ENCODE measurements at regions not wholly inside any gene's neighbourhood (a gene's known extent, or its start where the extent isn't known, plus 50 kb on each side); places are given as distances from the start of the nearest gene placed in this dataset.
A peak's percentile ranks its signal among the peaks of the same experiment; 100 is the strongest.

DNA sequence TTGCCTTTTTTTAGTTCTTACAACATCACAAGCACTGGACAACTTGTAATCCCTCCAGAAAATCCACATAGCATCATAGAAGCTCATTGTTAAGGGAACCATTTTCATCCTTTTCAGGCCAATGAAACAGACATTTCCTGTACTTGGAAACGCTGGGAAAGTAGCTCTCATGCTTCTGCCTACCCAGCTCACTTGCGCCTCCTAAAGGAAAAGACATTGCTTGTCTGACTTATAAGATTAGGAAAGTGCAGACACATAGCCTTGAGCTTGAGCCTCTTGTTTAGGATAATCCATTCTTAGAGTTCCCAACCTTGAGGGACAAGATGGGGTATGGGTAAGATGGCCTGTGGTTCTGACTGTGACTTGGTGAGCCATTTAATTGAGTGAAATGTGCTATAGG, 589.5 kb downstream of the NOVA1 start:
- peak; percentile 21 to 68 for DNase-seq (ENCODE audit: low read depth in 2 of 2)

DNA sequence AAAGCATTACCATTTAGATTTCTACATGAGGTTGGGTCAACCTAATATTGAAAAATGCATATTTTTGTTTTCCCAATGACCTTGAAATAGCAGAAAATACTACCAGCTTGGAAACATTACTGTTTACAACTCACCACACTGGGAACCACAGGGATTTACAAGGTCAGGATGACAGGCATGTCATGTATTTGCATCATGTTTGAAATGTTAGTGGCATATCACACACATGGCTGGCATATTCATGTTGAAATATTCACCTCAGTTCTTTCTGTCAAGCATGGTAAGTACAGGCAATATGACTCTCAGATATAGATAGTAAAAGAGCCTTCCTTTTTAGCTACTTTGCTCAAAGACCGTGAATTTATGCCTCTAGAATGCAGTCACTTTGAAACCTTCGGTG, 593.5 kb downstream of the NOVA1 start:
- no peak for DNase-seq (ENCODE audit: low read depth in 2 of 2)

DNA sequence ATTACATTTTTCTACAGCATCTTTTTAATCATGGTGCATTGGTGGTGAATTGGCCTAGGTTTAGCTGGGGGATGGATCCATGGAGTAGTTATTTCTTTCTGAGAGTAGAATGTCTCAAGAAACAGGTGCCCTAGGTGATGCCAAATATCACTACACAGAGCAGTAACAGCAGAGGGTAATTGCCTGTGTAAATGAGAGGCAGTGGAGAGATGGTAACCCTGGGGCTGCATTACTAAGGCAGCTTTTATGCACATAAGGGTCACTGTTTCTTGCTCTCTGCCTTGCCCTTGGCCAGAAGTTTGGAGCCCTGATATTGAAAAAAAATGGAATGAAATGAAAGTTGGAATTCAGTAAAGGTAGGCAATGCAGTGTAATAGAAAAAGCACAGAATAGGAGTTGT, 604.0 kb downstream of the NOVA1 start:
- DNase-seq (ENCODE audit: low read depth in 2 of 2) = no peak

DNA sequence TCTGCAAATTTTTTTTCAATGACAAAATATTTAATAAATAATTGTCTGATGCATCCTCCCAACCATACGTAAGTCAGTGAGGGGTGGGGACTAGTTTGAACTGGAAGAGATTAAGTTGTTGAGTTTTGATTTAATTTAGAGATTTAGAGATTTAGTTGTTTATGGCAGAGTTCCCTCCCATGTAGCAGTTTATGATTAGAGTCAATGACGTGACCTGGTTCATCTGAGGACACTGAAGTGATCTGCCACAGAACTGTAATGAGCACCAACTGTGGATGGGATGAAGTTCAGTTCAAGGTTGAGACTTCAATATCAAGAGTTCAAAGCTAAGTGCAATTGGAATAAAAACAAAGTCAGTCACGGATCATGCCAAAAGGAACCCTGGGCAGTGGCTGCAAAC, 609.3 kb downstream of the NOVA1 start:
- DNase-seq (ENCODE audit: low read depth in 2 of 2) = no peak

DNA sequence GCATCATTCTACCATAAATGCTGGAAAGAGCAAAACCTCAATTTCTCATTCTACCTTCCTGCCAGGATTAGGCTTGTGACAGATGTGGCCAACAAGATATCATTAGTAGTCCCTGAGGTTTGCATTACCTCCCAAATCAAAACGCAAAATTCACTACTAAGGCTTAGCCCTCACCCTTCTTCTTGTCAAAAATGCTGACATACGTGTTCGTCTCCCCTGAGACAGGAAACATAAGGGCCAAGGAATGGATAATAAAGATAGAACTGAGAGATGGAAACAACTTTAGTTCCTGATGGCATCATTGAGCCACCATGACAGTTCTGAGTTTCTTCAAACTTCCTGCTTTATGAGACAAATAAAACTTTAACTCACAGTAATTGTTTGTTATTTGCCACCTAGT, 642.1 kb downstream of the NOVA1 start:
- DNase-seq (ENCODE audit: low read depth in 2 of 2) = no peak

DNA sequence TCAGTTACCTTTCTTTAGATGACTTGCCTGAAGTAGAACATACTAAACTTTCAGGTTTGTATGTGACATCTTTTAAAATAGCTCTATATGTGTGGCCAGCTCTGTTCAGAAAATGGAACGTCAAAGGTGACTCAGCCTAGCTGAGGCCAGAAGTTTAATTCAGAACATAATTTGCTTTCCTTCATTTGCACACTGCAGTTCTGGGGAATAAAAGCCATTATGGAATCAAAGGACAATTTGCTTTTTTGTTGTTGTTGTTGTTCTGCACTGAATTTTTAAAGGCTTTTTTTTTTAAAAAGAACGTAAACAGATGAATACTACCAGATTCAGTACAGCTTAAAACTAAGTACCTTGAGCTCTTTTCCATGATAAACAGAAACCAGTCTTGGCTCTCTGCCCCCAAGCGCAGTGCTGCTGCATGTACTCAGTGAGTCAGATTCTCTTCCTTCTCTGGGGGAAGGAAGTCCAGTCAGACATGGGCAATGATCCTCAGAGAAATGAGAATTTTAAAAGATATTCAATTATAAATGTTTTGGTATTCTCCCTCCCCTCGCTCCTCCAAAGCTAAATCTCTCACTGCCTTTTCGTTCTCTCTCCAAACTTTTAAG, 644.2 kb downstream of the NOVA1 start:
- peak; percentile 57 to 94 for DNase-seq (ENCODE audit: low read depth in 2 of 2)

DNA sequence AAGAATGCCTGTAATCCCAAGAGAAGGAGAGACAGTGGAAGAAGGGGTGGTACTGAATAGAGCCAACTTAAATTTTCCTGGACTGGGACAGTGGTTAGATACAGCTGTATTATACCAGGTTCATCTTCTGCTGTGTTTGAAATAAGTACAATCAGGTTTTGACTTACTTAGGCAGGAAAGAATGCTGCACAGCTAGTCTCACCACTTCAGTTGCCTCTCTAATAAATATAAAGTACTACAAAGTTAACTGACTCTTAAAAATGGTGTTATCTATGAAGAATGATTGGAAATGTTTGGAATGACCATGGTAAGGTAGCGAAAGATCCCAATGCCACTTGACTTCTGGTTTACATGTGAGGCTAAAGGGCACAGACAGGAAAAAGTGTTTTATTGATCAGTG, 652.1 kb downstream of the NOVA1 start:
- no peak for DNase-seq (ENCODE audit: low read depth in 2 of 2)

DNA sequence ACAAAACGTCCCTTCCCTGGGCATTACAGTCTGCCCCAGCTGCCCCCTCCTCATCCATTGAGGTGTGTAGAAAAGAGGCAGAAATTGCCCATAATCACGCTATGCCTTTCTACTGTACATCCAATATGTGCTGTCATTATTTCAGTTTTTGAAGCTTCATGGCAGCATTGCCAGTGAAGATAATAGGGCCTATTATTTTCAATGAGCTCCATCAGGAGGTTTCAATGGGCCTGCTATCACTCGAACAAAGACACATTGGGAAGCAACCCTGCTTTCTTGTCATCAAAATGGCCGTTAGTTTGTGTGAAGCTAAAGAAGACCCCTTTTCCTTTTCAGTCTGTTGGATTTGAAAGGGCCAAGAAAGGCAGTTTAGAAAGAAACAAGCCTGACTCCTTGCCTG, 653.8 kb downstream of the NOVA1 start:
- DNase-seq (ENCODE audit: low read depth in 2 of 2) = no peak

DNA sequence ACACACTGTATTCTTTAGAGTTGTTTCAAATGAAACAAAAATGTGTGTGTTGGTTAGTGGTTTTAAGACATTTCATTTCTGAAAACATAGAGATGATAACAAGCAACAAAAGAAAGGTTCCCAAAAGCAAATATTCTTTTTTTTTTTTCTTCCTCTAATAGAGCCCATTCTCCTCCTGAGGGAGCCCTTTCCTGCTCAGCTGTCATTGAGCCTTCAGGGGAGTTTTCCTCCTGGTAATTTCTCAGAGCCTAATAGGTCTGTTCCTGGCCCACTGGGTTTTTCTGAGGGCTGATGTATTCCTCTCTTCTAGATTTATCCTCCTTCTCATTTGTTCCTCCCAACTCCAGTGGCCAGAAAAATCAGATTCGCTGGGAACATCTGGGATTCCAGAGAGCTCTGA, 654.5 kb downstream of the NOVA1 start:
- no peak for DNase-seq (ENCODE audit: low read depth in 2 of 2)

DNA sequence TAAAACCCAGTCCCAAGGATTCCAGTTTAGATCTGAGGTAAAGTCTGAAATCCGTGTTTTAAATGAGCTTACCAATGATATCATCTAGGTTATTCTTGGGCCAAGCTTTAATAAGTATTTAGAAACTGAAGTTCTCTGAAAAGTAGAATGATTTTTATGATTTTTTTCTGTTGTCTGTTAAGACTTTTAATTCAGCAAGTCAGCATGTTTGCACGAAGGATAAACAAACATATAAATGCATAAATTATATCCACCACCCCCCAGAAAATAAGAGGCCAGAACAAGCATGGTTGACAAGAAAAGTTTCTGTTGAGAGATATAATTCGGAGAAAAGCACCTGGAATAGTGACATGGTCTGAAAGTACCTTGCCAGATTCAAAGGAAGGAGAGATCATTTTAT, 655.7 kb downstream of the NOVA1 start:
- DNase-seq (ENCODE audit: low read depth in 2 of 2) = no peak

DNA sequence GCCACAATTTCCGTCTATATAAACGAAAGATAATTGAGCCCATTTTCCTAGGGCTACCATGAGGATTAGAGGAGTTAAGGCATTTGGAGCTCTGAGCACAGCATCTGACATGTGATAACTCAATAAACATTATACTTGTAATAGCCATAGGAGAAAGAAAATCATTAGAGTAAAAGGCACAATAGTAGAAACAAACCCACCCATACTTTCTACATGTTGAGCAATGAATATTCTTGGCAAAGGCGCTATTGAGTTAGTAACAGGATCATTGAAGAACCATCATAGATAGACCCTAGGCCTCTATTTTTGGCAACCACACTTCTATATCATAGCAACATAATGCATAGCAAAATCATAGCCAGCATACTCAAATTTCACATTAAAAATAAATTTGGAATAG, 664.1 kb downstream of the NOVA1 start:
- DNase-seq (ENCODE audit: low read depth in 2 of 2) = no peak

DNA sequence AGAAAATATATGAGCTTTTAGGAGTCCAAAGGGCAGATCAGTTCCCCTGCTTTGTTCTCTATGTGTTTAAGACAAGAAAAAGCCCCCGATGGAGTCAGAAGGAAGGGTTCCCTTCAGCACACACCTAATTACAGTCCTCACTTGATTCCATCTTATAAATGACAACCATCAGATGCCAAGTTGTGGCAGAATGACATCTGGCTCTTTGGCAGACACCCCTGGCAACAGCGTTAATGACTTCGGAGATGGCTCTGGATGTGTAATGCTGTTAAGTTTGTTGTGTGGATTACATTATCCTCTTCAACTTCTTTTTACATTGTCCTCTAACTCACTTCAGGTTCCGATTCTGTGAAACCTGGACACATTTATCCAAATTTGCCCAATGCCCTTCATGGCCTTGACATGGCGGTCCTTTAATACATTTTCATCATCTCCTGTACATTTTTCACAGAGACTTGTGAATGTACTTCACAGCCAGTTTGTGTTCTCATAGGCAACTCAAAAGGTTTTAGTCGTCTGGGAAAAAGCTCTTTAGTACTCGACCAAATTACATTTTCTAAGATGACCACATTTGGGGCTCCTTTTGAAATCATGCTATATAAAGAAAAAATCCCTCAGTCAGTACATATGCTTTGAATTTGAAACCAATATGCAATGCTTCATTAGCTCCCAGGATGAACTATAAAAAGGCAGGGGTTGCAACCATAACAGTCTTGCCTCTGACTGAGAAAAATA, 667.8 kb downstream of the NOVA1 start:
- no peak for DNase-seq (ENCODE audit: low read depth in 2 of 2)

DNA sequence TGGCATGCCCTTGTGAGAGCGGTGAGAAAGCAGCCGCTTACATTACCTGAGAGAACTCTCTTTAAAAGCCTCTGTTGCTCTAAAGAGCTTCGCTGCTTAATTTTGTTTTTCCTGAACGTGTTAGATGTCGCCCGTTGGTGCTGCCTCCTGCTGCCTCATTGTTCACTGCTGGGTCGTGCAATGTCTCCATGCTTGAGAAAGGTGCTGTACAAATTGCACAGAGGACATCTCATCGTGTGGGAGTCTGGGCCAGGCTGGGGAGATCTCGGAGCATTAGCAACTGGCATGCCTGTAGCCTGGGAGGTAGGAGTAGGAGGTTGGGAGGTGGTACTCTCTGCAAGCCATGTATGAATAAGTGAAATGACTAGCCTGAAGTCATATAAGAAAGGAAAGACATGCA, 686.0 kb downstream of the NOVA1 start:
- DNase-seq (ENCODE audit: low read depth in 2 of 2) = no peak

DNA sequence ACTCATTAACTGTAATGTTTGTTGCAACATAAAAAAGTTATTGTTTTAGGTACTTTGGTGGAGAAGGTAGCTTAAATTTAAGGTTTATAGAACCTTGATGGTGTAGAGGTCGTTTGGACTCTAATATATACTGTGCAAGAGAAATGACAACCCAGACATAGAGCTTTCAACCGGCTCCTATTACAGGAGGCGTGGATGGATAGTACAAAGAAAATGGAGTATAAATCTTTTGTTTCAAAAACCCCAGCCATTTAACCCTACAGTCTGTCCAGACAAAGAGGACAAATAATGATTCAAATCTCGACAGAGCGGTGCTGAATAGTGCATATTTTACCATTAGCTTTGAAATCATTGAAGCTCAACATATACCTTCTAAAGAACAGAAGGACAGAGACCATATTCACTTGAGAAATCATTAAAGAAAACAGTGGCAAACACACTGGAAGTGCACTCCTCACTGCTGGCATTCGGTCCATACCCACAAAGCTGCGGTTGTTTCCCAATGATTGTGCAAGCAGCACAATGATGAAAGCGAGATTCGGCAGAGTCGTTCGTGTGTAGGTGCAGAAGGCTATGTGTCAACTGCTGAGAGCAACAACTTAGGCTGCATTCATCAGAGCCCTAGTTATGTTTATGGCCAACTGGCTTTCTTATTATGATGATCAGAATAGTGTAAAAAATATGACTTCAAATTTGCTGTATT, 688.6 kb downstream of the NOVA1 start:
- DNase-seq (ENCODE audit: low read depth in 2 of 2) = no peak

DNA sequence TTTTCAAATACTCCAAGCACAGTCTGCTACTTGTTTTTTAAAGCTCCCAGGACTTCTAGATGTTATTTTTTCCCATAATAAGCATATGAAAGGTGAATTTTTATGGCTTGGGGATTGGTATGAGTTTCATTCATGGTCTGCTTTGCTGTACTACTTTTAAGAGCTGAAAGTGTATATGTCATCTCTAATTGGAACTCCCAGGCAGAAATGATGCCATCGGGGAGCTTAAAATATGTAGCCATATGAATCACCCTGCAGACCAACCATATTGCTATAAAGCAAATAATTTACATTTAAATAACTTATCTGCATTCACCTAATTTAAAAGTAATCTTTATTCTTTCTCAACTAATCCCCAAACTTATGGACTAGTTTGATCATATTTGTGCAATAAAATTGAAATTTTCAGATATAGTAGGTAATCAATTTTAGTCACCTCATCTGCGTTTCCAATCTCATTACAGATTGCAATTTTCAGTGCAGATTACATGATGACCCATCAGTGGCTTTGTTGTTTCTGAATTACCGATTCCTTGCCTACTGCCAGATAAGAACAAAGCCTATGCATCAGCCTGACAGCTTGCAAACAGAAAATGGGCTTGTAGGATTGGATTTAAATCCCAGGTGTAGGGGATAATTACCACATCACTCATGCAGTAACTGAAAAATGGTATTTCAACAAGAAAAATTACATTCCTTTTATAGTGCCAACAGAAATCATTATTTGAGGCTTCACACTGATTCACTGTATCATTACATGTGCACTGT, 689.4 kb downstream of the NOVA1 start:
- DNase-seq (ENCODE audit: low read depth in 2 of 2) = no peak

DNA sequence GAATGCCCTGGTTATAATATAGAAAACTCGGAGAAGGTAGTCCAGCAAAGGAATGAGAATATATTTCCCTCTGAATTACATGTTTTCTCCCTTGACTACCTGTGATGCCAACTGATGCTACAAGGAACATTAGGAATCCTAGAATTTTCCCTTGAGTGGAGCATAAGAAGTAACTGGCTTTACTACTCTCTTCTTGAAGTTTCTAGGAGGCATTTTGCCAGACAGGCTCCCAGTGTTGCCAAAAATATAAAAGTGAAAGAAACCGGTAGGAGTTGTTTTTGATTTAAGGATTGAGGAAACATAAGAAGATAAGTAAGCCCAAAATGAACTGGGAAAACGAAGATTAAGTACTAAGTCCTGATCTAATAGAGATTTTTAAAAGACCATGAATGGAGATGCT, 693.4 kb downstream of the NOVA1 start:
- DNase-seq (ENCODE audit: low read depth in 2 of 2) = no peak

DNA sequence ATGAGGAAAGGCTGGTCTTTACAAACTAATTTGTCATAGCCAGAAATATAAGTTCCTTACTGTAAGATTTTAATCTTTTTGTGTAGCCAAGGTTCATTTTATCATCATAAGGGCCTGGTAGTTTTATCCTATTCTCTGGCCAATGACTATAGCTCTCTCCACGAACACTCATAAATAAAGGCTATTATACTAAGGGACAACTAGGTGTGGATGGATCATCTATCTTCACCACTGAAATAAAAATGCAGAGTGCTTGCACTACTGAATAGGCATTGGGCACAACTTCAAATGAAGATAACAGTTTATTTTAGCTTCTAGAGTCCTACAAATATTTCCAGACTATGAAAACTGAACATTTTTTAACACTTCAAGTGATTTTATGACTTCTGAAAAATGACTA, 698.6 kb downstream of the NOVA1 start:
- DNase-seq (ENCODE audit: low read depth in 2 of 2) = no peak

DNA sequence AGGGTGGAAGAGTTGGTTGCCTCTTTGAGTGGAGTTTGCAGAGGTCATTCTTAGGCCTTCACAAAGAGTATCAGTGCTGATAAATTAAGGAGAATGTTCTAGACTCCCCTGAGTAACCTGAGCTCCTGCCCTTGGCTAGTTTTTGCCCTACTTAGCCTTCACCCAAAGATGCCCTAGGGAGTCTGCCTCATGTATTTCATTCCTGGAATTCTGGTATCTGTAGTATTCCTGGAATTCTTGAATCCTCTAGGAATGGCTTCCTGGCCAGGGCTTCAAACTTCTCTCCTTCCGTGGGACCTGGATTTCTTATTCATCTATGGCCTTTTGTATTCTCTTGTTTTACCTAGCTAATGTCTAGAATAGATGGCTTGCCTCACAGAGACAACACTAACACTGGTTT, 701.1 kb downstream of the NOVA1 start:
- no peak for DNase-seq (ENCODE audit: low read depth in 2 of 2)

DNA sequence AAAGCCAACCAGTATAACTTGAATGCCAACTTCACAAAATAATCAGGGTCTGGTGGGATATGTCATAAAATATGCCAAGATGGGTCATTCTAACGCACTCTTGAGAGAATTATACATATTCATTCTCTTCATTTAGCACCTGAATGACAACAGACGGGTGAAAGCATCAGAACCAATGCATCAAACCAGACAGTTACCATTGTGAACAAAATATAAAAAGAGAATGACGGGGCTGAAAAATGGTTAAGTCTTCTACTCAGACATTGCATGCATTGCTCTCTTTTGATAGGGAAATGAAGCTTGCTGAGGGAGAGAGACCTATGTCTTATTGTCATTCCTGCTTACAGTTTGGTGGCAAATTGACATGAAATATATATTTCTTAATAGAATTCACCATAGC, 702.1 kb downstream of the NOVA1 start:
- DNase-seq (ENCODE audit: low read depth in 2 of 2) = no peak

DNA sequence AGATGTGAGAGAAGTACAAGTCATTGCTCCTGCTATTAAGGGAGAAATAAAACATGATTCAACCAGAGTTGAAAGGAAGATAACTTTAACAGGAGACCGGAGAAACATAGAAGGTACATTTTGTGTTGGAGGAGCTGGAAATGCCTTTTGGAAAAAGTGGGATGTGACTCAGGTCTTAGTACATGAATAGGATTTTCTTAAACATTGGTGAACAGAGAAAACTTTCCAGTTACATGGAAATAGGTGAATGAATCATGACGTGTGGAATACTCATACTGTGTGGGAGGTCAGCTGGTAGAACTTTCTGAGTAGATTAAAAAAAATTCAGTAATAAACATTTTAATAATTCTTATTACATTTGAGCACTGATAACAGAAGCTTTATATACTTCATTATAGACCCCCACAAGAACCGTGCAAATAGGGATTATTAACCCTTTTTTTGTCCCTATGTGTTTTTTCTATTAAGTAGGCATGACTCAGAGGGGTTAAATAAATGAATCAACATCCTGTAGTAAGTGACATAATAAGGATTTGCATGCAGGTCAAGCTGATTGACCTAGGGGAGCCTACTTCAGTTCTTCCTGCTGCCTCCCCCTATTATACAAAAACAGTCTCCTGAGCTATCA, 710.5 kb downstream of the NOVA1 start:
- DNase-seq (ENCODE audit: low read depth in 2 of 2) = peak; percentile 0 to 55

DNA sequence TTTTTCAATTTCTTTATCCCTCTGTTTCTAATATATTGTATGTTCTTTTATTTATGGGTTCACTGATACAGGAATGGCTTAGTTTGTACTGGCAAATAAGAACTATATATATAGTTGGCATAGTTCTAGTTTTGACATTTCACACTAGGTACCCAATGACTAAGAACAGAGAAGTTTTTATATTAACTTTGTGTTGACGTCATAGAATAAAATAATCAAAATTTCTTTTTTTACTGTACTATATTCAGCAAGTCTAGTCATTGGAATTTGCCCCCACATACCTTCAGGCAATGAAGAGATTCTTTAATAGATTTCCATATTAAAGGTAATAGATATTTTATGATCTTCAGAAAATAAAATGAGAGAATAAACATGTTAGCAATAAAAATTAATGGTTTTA, 713.2 kb downstream of the NOVA1 start:
- no peak for DNase-seq (ENCODE audit: low read depth in 2 of 2)

DNA sequence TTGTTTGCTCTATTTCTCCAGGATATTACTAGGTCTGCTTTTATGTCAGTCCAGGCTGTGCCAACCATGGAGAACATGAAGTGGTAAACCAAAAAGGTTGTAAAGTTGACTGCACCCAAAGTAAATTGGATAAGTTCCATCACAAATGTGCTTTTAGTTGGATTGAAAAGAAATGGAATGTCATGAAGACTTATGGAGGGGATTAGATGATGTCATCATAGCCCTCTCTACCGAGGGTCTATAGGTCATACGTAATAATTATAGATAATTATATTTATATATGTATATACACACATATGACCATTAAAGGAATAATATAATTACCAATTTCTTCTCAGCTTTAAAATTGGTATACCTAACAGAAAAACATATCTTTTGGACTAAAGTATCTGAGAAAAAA, 714.9 kb downstream of the NOVA1 start:
- DNase-seq (ENCODE audit: low read depth in 2 of 2) = no peak
